Glomerular visceral epithelial cell (primary cell): ENCODE measurements at regions not wholly inside any gene's neighbourhood (a gene's known extent, or its start where the extent isn't known, plus 50 kb on each side); places are given as distances from the start of the nearest gene placed in this dataset.
"Not testable (repeated sequence)": the region's sequence is repeated elsewhere in the genome, so short reads cannot be mapped to it uniquely, and the experiment has no call there.

Experiments
- DNase-seq: peaks from one replicate; pipeline ENCODE4 v3.0.0-alpha.2; 2016; ENCODE audit errors: extremely low spot score

- DNase-seq = no peak
Measured at GRCh38 chrX:46366381-46367207, 178.6 kb downstream of the ZNF674 start.

DNA sequence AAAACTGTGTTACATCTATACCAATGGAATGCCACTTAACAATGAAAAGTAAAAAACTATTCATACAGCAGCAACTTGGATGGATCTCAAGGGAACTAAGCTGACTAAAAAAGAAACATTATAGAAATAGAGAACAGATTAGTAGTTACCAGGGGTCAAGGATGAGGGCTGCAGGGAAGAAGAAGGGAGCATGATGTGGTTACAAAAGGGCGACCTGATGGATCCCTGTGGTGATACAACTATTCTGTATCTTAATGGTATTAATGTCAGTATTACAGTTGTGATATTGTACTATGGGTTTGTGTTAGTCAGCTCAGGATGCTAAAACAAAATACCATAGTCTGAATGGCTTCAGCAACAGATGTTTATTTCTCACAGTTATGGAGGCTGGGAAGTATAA, 190.7 kb downstream of the ZNF674 start:
- DNase-seq = no peak

DNA sequence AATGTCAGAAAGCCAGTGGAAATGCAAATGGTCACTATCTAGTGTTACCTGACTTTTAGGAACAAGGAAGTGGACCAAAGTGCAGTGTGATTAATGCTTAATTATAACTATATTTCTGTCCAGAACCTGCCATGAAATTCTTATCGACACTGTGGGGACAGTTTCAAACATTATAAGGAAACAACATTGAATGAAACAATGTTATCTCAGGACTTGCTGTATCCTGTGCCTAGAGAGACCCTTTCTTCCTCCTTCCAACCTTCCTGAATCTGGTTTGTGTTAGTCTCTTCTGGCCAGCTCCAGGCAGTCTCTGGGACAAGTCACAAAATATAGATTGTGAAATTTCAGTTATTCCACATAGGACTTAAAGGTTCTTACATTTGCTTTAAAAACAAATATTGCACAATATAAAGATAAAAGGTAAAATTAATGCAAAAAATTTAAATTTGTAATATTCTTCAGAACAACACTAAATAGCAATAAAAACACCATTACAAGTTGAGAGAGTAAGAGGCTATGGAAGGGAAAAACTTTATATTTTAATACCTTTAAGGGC, 203.4 kb downstream of the ZNF674 start:
- no peak for DNase-seq

DNA sequence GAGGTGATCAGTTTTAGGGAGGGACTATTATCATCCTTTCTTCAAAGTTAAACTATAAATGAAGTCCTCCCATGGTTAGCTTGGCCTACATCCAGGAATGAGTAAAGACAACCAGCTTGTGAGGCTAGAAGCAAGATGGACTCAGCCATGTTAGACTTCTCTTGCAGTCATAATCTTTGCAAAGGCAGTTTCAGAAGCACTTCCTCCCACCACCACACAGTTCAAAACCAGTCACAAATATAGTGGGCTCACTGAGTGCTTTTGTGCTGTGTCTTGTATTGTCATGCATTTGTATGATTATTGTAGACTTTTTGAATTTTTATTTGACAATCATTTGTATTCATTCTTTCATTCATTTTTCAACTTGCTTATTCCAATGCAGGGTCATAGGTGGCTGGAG, 204.5 kb downstream of the ZNF674 start:
- no peak for DNase-seq

DNA sequence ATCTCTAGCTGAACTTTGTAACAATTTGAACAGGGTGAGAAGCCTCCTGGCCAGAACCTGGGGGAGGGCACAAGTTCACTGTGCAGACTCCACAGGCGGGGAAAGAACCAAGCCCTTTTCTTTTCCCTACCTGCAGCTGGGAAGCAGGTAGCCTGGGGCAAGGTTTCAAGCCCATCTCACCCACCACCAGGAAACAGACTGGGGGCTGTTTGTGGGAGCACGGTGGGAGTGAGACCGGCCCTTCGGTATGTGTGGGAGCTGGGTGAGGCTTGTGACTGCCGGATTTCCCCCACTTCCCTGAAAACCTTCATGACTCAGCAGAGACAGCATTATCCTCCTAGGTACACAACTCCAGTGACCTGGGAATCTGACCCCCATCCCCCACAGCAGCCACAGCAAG, 211.7 kb downstream of the ZNF674 start:
- peak; percentile 49 for DNase-seq

DNA sequence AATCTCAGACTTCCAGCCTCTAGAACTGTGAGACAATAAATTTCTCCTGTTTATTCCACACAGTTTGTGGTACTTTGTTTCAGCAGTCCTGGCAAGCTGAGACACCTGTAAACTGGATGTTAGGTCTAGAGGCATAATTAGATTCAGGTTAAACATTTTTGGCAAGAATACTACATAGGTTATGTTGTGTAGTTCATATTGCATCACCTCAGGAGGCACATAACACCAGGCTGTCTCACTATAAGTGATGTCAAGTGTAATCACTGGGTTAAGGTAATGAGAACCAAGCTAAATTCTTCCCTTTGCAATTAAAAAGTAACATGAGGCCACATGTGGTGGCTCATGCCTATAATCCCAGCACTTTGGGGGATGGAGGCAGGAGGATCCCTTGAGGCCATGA, 214.2 kb downstream of the ZNF674 start:
- DNase-seq = no peak

- DNase-seq = no peak
Measured at GRCh38 chrX:46330513-46330912, 214.7 kb downstream of the ZNF674 start.

DNA sequence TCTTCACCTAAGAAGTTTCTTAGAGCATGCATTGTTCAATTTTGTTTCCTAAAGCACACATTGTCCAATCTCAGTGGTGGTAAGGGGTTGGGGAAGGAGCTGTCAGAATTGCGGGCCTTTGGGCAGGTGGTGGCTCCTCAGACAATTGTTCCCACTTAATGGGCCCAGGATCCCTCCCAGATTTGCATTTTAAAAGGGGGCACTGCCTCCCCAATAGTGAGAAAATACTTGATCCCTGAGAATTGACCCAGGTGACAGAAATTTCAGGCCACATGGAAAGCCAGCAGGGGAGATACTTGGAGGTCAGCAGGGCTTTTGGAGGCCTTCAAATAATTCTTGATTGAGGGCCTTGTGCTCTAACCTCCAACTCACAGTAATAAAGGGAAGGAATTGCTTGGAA, 217.1 kb downstream of the ZNF674 start:
- DNase-seq = no peak

DNA sequence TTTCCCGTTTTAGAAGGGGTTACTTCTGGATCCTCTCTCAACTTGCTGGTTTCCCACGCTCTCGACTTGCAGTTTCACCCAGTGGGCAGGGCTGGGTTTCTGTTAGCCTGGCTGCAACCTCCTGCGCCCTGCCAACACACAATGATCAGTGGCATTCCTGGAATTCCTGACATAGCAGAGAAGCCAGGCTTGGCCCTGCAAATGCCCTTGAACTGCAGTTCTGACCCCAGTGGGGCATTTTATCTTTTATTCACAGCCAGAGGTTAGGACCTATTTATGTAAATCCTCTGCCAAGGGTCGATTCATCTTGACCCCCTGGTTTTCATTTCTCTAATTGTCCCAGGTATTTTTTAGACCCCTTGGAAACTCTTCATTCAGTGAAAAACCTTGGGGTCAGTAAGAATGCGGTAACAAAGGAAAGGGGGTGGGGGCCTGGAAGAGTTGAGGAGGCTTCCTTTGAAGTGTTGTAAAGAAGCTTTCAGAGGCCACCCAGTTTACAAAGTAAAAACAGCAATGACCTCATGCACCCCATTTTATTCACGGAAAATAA, 217.6 kb downstream of the ZNF674 start:
- DNase-seq = peak; percentile 87

DNA sequence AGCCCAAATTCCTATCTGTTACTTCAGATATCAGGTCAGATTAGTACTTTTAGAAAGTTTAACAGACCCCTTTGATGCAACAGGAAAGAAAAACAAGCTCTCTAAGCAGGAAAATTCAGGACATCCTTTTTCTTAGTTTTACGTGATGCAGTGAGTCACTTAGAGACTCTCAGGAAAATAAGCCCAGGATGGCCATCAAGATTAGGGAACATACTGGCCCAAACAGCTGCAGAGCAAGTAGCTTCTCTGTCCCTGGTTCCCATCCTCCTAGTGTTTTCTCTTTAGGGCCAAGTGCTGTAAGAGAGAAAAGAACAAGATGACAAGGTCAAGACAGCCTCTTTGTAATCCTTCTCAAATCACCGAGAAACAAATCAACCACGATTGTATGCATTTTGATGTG, 219.1 kb downstream of the ZNF674 start:
- peak; percentile 33 for DNase-seq

GRCh38 chrX:46325312-46325877, 219.8 kb downstream of the ZNF674 start:
- peak; percentile 94 for DNase-seq

GRCh38 chrX:46324166-46324565, 221.1 kb downstream of the ZNF674 start:
- DNase-seq = no peak

DNA sequence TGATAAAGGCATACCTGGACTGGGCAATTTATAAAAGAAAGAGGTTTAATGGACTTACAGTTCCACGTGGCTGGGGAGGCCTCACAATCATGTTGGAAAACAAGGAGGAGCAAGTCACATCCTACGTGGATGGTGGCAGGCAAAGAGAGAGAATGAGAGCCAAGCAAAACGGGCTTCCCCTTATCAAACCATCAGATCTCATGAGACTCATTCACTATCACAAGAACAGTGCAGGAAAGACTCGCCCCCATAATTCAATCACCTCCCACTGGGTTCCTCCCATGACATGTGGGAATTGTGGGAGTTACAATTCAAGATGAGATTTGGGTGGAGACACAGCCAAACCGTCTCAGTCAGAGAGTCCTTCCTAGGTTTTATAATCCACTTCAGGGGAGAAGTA, 222.3 kb downstream of the ZNF674 start:
- not testable (repeated sequence) for DNase-seq

DNA sequence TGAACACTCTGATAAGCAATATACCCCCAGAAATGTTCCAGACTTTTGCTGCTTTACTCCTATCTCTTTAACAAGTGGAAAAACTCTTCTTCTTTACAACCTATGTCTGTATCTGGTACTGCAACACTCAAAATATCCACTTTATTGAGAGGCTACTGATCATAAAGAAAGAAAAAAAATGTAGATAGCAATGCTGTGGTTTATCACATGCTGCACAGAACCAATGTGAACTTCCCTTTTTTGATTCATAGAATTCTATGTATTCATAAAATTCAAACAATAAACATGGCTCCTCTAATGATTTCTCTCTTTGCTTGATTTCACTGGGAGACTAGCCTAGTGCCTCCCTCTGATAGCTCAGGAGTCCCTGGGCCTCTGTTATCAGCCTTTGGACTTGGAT, 223.5 kb downstream of the ZNF674 start:
- no peak for DNase-seq

DNA sequence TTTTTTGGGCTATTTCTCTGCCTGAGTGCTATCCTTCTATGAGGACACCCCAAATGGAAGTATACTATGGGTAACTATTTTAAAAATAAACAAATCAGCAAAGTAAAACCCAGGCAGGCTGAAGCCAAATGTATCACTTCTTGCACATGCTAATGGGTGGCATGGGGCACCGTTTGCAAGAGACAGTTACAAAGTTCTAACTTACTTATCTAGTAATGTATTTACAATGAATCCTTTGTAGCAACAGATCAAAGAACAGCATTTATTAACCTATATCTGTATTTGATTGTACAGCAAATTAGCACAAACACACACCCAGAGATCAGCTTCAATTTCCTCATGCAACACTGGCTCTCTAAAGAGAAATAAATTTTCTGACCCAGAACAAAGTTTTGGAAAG, 225.5 kb downstream of the ZNF674 start:
- DNase-seq = no peak

DNA sequence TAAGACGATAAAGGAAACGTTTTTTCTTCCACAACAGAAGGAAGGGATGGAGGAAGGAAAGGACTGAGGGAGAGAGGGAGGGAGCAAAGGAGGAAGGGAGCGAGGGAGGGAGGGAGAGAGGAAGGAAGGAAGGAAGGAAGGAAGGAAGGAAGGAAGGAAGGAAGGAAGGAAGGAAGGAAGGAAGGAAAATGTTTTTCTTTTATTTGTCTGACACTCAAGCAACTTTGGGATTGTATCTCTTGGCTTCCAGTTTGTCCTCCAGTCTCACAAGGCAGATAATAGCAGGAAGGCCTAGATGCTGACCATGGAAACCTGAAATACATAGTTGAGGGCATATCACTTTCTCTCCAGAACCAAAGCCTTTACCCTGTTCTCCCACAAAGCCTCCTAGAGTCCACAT, 226.7 kb downstream of the ZNF674 start:
- DNase-seq = no peak

DNA sequence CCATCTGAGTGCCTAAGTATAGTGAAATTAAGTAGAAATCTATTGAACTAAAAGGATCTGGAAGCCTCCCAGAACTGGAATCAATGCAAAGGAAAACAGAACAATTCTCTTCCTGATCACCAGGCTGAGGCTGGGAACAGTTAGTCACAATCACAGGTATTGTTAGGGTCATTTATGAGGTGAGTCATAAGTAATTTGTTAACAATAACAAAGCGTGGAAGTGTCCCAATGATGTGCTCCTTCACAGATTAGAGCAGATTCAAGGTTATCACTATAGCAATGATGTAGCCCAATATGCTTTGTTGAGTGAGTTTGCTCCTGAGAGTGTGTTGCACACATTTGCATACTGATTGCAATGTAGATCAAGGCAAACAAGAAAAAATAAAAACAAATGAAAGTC, 228.1 kb downstream of the ZNF674 start:
- DNase-seq = no peak

- no peak for DNase-seq
Measured at GRCh38 chrX:46311581-46312120, 233.6 kb downstream of the ZNF674 start.

DNA sequence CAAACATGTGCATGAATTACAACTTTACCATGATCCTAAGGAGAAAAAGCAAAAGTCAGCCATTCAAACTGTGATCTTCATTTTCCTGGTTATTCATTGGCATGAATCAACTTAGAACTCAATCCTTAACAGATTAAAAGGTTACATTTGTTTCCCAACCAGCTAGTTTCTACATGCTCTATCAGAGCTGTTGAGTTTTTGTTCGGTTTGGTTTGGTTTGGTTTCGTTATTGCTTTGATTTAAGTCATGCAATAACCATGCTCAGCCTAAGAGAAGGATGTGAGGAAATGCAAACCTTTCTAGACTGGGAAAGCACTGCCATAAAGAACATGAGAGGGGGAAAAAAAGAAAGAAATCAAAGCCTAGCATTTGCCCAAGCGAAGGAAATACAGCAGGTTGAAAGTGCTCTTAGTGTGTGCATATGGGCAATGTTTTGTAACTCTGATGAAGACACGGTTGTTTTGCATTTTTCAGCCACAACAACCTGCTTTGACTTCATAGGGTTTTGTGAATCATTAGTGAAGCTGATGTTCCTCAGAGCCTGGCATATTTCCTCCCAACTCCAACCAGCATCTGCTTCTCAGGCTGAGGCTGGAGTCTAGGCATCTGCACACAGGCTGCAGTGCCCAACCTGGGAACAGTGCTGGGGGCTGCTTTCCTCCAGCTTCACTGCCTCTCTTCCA, 234.3 kb downstream of the ZNF674 start:
- DNase-seq = no peak

DNA sequence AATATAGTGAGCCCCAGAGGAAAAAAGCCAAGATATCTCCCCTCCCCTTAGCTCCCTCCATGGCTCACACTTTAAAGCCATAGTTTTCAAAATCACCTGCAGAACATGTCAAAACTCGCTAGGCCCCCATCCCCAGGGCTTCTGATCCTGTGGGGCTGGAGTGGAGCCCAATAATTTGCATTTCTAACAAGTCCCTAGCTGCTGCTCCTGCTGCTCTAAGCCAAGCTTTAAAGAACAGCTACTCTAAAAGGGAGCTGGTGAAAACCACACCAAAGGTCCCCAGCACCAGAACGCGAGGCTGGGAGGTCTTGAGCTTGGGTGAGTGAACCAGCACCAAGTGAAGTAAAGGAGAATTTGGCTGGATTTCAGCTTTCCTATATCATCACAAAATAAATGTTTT, 237.1 kb downstream of the ZNF674 start:
- DNase-seq = no peak

GRCh38 chrX:46306103-46306502, 239.1 kb downstream of the ZNF674 start:
- no peak for DNase-seq

GRCh38 chrX:46305431-46305830, 239.8 kb downstream of the ZNF674 start:
- no peak for DNase-seq
